WTC11 (cell line): ENCODE measurements at regions not wholly inside any gene's neighbourhood (a gene's known extent, or its start where the extent isn't known, plus 50 kb on each side); places are given as distances from the start of the nearest gene placed in this dataset.

Source experiments
- ATAC-seq: fragments of 200-7000 bp; cut with Tn5 transposase; 2 replicates; pipeline ENCODE4 v1.10.0; 2021; ENCODE audit warnings: mild to moderate bottlenecking, moderate library complexity
- CTCF ChIA-PET: fragments of 300-600 bp; sonication (Branson Sonifier 250); formaldehyde crosslinking; loops from one replicate; lab custom pipeline; 2021; ENCODE audit warnings: antibody characterized with exemption; lab: Charles Lee
- POLR2A ChIA-PET: fragments of 350-600 bp; sonication (Branson Sonifier 250); formaldehyde crosslinking; loops from one replicate; lab custom pipeline; 2021; ENCODE audit warnings: antibody characterized with exemption; lab: Charles Lee
- DNase-seq: peaks from one replicate; pipeline ENCODE4 v3.0.0; 2021; ENCODE audit warnings: low spot score
- H3K27ac Mint-ChIP-seq: 2 replicates; pipeline ENCODE4 v1.8.0; 2021; ENCODE audit warnings: mixed read lengths
- H3K27me3 Mint-ChIP-seq: 2 replicates; pipeline ENCODE4 v1.8.0; 2021; ENCODE audit warnings: low read depth, mild to moderate bottlenecking, moderate library complexity, mixed read lengths
- H3K36me3 Mint-ChIP-seq: 2 replicates; pipeline ENCODE4 v1.8.0; 2021; ENCODE audit warnings: mixed read lengths
- H3K4me1 Mint-ChIP-seq: 2 replicates; pipeline ENCODE4 v1.8.0; 2022; ENCODE audit warnings: mixed read lengths
- H3K4me3 Mint-ChIP-seq: 2 replicates; pipeline ENCODE4 v1.8.0; 2021; ENCODE audit warnings: mild to moderate bottlenecking, moderate library complexity, mixed read lengths
- H3K9me3 Mint-ChIP-seq: 2 replicates; pipeline ENCODE4 v1.8.0; 2021; ENCODE audit warnings: mixed read lengths
- ETV6 ChIP-seq: sonication (generic); formaldehyde crosslinking; IDR thresholded peaks from 2 replicates; pipeline ENCODE4 v1.8.1; 2022; ENCODE audit warnings: mild to moderate bottlenecking, missing genetic modification reagents
- FOXJ3 ChIP-seq: sonication (generic); formaldehyde crosslinking; IDR thresholded peaks from 2 replicates; pipeline ENCODE4 v1.9.0; 2021; ENCODE audit warnings: missing genetic modification reagents, mild to moderate bottlenecking, borderline replicate concordance
- FOXK1 ChIP-seq: sonication (generic); formaldehyde crosslinking; IDR thresholded peaks from 2 replicates; pipeline ENCODE4 v1.8.0; 2022; ENCODE audit warnings: mild to moderate bottlenecking, moderate library complexity, missing genetic modification reagents
- GRHL2 ChIP-seq: fragments of 250-450 bp; sonication (Bioruptor Pico); IDR thresholded peaks from 2 replicates; pipeline ENCODE4 v1.8.0; 2022; ENCODE audit warnings: mild to moderate bottlenecking, moderate library complexity; ENCODE audit not compliant: insufficient replicate concordance, severe bottlenecking
- NFATC4 ChIP-seq: fragments of 250-450 bp; sonication (Bioruptor Pico); IDR thresholded peaks from 2 replicates; pipeline ENCODE4 v1.9.0; 2021; ENCODE audit warnings: mild to moderate bottlenecking
- NFE2L1 ChIP-seq: sonication (generic); formaldehyde crosslinking; IDR thresholded peaks from 2 replicates; pipeline ENCODE4 v1.8.1; 2023; ENCODE audit warnings: missing genetic modification reagents
- TEAD1 ChIP-seq: sonication (generic); formaldehyde crosslinking; IDR thresholded peaks from 2 replicates; pipeline ENCODE4 v1.8.0; 2022; ENCODE audit warnings: mild to moderate bottlenecking, missing genetic modification reagents
- TP53 ChIP-seq: sonication (generic); formaldehyde crosslinking; IDR thresholded peaks from 2 replicates; pipeline ENCODE4 v1.8.1; 2023; ENCODE audit warnings: mild to moderate bottlenecking, missing genetic modification reagents
- ZNF121 ChIP-seq: sonication (generic); formaldehyde crosslinking; IDR thresholded peaks from 2 replicates; pipeline ENCODE4 v1.8.0; 2023; ENCODE audit warnings: missing genetic modification reagents
- ZNF138 ChIP-seq: sonication (generic); formaldehyde crosslinking; conservative IDR thresholded peaks from 2 replicates; pipeline ENCODE4 v1.8.1; 2022; ENCODE audit warnings: mild to moderate bottlenecking, moderate library complexity, missing genetic modification reagents
- ZNF263 ChIP-seq: sonication (generic); formaldehyde crosslinking; IDR thresholded peaks from 2 replicates; pipeline ENCODE4 v1.8.1; 2022; ENCODE audit warnings: low read depth, mild to moderate bottlenecking, moderate library complexity, missing genetic modification reagents
- ZNF317 ChIP-seq: sonication (generic); formaldehyde crosslinking; IDR thresholded peaks from 2 replicates; pipeline ENCODE4 v1.8.1; 2023; ENCODE audit warnings: low read depth, mild to moderate bottlenecking, moderate library complexity, missing genetic modification reagents, borderline replicate concordance
- ZNF423 ChIP-seq: fragments of 250-450 bp; sonication (Bioruptor Pico); IDR thresholded peaks from 2 replicates; pipeline ENCODE4 v2.1.2; 2022; ENCODE audit warnings: mild to moderate bottlenecking, moderate library complexity
- TF ChIP-seq, protein P1 (sequence below): sonication (generic); formaldehyde crosslinking; IDR thresholded peaks from 2 replicates; pipeline ENCODE4 v1.8.1; 2022; ENCODE audit warnings: mild to moderate bottlenecking, moderate library complexity, missing genetic modification reagents
- TF ChIP-seq, protein P2 (sequence below): fragments of 250-450 bp; sonication (Bioruptor Pico); IDR thresholded peaks from 2 replicates; pipeline ENCODE4 v1.9.0; 2021; ENCODE audit warnings: mild to moderate bottlenecking, borderline replicate concordance
- TF ChIP-seq, protein P3 (sequence below): fragments of 250-450 bp; sonication (Bioruptor Pico); conservative IDR thresholded peaks from 2 replicates; pipeline ENCODE4 v1.9.0; 2021; ENCODE audit warnings: mild to moderate bottlenecking
- TF ChIP-seq, protein P4 (sequence below): sonication (generic); formaldehyde crosslinking; conservative IDR thresholded peaks from 2 replicates; pipeline ENCODE4 v1.8.1; 2022; ENCODE audit warnings: mild to moderate bottlenecking, missing genetic modification reagents
- TF ChIP-seq, protein P5 (sequence below): sonication (generic); formaldehyde crosslinking; conservative IDR thresholded peaks from 2 replicates; pipeline ENCODE4 v1.8.1; 2023; ENCODE audit warnings: mild to moderate bottlenecking, low read depth, missing genetic modification reagents, moderate library complexity
- TF ChIP-seq, protein P6 (sequence below): sonication (generic); formaldehyde crosslinking; IDR thresholded peaks from 2 replicates; pipeline ENCODE4 v1.8.1; 2022; ENCODE audit warnings: mild to moderate bottlenecking, missing genetic modification reagents, moderate library complexity, borderline replicate concordance
- TF ChIP-seq, protein P7 (sequence below): sonication (generic); formaldehyde crosslinking; IDR thresholded peaks from 2 replicates; pipeline ENCODE4 v1.8.0; 2022; ENCODE audit warnings: mild to moderate bottlenecking, missing genetic modification reagents

DNA sequence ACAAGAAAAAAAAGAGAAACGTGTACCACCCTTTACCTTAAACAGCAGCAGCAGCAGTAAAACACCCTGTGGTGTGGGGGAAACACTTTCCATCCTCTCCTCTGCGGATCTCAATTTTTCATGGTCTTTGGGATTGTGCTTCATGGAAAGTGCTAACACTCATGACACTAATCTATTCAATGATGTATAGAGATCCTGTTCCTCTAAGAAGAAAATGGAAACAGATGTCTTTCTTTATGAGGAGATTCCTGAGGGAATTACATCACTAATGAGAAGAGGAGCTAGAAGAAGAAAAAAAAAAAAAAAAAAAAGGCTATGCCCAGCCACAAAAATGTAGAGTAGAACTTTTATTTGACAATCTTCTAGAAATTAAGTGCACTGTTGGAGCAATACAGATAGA lies 62.9 kb upstream of the NDST3 start:
- CTCF ChIA-PET = interaction anchor here (0.7 kb wide), 1 partner anchor 11 kb away, joined by 3 read pairs; no protein-coding TSS in a partner anchor
- Mint-ChIP-seq H3K9me3 (peaks cover 5% of the 10 kb centered on the region; the same call in 1 of the 2 replicates), H3K27me3 (no peaks in the 10 kb centered on the region), H3K27ac (no peak overlapping the region), H3K36me3 (no peaks in the 10 kb centered on the region), H3K4me3 (no peak overlapping the region), H3K4me1 (no peaks in the 10 kb centered on the region)
- no peak for ATAC-seq
- TF ChIP-seq ZNF121 = no peak
- no peak for TF ChIP-seq TP53
- no peak for TF ChIP-seq ZNF263
- TF ChIP-seq, protein P1, sequence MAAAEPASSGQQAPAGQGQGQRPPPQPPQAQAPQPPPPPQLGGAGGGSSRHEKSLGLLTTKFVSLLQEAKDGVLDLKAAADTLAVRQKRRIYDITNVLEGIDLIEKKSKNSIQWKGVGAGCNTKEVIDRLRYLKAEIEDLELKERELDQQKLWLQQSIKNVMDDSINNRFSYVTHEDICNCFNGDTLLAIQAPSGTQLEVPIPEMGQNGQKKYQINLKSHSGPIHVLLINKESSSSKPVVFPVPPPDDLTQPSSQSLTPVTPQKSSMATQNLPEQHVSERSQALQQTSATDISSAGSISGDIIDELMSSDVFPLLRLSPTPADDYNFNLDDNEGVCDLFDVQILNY (CRISPR knock-in tag) = no peak
- POLR2A ChIA-PET = no interaction called here
- no peak for DNase-seq

DNA sequence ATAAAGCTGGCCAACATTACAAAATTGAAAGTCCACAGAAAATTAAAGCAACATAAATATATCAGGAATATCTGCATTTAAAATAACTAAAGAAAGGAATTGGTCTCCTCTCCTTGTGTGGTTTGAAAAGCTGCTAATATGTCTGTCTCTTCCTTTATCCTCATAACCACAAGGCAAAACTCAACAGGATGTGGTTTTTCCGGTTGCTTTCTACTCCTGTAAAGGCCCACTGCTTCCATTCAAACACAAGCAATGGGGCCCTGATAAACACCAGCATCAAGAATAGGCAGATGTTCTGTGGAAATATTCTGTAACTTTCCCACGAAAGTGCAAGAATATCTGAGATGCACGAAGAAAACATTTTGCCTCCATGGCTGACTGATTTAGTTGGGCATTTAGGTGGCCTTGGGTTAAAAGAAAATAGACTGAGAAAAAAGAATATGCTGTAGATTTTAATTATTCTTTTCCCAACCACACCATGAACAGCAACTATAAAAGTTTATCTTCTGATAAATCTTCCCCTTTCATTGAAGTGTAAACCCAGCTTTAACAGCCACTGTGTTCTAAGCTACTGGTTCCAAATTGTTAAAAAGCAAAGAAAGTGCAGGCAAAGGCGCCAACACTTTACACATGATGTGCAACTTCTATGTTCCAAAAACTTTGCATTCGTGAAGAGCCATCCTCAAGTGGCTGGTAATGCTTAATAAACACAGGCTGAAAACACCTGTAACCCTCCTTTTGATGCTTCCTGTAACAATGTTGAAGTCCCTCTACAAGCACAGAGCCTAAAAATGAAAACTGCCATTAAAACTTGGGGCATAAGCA lies 50.5 kb upstream of the NDST3 start:
- H3K27me3 Mint-ChIP-seq = no peaks in the 10 kb centered on the region
- ChIA-PET CTCF (no interaction called here), POLR2A (no interaction called here)
- H3K9me3 Mint-ChIP-seq = peaks cover 7% of the 10 kb centered on the region
- no peak overlapping the region for H3K4me3 Mint-ChIP-seq
- TF ChIP-seq, protein P2, sequence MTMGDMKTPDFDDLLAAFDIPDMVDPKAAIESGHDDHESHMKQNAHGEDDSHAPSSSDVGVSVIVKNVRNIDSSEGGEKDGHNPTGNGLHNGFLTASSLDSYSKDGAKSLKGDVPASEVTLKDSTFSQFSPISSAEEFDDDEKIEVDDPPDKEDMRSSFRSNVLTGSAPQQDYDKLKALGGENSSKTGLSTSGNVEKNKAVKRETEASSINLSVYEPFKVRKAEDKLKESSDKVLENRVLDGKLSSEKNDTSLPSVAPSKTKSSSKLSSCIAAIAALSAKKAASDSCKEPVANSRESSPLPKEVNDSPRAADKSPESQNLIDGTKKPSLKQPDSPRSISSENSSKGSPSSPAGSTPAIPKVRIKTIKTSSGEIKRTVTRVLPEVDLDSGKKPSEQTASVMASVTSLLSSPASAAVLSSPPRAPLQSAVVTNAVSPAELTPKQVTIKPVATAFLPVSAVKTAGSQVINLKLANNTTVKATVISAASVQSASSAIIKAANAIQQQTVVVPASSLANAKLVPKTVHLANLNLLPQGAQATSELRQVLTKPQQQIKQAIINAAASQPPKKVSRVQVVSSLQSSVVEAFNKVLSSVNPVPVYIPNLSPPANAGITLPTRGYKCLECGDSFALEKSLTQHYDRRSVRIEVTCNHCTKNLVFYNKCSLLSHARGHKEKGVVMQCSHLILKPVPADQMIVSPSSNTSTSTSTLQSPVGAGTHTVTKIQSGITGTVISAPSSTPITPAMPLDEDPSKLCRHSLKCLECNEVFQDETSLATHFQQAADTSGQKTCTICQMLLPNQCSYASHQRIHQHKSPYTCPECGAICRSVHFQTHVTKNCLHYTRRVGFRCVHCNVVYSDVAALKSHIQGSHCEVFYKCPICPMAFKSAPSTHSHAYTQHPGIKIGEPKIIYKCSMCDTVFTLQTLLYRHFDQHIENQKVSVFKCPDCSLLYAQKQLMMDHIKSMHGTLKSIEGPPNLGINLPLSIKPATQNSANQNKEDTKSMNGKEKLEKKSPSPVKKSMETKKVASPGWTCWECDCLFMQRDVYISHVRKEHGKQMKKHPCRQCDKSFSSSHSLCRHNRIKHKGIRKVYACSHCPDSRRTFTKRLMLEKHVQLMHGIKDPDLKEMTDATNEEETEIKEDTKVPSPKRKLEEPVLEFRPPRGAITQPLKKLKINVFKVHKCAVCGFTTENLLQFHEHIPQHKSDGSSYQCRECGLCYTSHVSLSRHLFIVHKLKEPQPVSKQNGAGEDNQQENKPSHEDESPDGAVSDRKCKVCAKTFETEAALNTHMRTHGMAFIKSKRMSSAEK = no peak
- TF ChIP-seq, protein P3, sequence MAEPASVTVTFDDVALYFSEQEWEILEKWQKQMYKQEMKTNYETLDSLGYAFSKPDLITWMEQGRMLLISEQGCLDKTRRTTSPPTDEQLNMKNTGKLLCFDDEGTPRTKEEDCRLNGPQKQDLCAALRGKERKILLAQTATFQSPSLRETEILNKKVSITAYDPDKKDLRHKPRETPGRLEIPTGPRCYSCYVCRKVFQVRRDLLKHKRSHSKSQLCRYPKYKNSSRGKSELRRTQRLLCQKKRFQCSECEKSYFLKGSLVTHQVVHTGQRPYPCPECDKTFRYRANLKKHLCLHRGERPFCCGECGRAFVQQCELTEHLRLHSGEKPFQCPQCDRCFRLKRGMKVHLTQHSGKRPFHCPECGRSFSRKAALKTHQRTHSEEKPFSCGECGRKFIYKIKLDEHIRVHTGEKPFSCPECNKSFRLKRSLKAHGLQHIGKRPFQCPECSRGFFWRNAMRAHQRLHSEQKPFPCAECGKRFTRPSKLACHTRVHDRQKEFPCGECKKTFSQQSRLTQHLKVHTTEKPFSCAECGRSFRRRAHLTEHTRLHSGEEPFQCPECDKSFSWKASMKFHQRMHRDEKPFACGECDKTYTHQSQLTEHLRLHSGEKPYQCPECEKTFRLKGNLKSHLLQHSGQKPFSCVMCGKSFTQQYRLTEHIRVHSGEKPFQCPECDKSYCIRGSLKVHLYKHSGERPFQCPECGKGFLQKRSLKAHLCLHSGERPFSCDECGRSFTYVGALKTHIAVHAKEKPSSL (CRISPR knock-in tag) = no peak
- TF ChIP-seq ZNF317 (CRISPR knock-in tag) = no peak
- no peak for TF ChIP-seq NFATC4 (CRISPR knock-in tag)
- TF ChIP-seq FOXJ3 = no peak
- TF ChIP-seq TEAD1 (CRISPR knock-in tag) = no peak
- TF ChIP-seq, protein P4, sequence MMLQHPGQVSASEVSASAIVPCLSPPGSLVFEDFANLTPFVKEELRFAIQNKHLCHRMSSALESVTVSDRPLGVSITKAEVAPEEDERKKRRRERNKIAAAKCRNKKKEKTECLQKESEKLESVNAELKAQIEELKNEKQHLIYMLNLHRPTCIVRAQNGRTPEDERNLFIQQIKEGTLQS = no peak
- TF ChIP-seq NFE2L1 = no peak
- TF ChIP-seq, protein P5, sequence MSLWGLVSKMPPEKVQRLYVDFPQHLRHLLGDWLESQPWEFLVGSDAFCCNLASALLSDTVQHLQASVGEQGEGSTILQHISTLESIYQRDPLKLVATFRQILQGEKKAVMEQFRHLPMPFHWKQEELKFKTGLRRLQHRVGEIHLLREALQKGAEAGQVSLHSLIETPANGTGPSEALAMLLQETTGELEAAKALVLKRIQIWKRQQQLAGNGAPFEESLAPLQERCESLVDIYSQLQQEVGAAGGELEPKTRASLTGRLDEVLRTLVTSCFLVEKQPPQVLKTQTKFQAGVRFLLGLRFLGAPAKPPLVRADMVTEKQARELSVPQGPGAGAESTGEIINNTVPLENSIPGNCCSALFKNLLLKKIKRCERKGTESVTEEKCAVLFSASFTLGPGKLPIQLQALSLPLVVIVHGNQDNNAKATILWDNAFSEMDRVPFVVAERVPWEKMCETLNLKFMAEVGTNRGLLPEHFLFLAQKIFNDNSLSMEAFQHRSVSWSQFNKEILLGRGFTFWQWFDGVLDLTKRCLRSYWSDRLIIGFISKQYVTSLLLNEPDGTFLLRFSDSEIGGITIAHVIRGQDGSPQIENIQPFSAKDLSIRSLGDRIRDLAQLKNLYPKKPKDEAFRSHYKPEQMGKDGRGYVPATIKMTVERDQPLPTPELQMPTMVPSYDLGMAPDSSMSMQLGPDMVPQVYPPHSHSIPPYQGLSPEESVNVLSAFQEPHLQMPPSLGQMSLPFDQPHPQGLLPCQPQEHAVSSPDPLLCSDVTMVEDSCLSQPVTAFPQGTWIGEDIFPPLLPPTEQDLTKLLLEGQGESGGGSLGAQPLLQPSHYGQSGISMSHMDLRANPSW (CRISPR knock-in tag) = no peak
- no peak for TF ChIP-seq ZNF263
- TF ChIP-seq ZNF423 = no peak
- TF ChIP-seq ETV6 (CRISPR knock-in tag) = no peak
- TF ChIP-seq FOXK1 (CRISPR knock-in tag) = no peak
- TF ChIP-seq, protein P6, sequence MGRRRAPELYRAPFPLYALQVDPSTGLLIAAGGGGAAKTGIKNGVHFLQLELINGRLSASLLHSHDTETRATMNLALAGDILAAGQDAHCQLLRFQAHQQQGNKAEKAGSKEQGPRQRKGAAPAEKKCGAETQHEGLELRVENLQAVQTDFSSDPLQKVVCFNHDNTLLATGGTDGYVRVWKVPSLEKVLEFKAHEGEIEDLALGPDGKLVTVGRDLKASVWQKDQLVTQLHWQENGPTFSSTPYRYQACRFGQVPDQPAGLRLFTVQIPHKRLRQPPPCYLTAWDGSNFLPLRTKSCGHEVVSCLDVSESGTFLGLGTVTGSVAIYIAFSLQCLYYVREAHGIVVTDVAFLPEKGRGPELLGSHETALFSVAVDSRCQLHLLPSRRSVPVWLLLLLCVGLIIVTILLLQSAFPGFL (CRISPR knock-in tag) = no peak
- TF ChIP-seq ZNF138 = no peak
- TF ChIP-seq, protein P7, sequence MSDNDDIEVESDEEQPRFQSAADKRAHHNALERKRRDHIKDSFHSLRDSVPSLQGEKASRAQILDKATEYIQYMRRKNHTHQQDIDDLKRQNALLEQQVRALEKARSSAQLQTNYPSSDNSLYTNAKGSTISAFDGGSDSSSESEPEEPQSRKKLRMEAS = no peak
- no peak for TF ChIP-seq GRHL2
- ATAC-seq (no peak), DNase-seq (no peak)
- H3K36me3 Mint-ChIP-seq = no peaks in the 10 kb centered on the region
- H3K4me1 Mint-ChIP-seq = no peaks in the 10 kb centered on the region
- H3K27ac Mint-ChIP-seq = no peak overlapping the region
